ENCODE measurements at regions not wholly inside any gene's neighbourhood (a gene's known extent, or its start where the extent isn't known, plus 50 kb on each side); places are given as distances from the start of the nearest gene placed in this dataset.
A peak's percentile ranks its signal among the peaks of the same experiment; 100 is the strongest.

DNA sequence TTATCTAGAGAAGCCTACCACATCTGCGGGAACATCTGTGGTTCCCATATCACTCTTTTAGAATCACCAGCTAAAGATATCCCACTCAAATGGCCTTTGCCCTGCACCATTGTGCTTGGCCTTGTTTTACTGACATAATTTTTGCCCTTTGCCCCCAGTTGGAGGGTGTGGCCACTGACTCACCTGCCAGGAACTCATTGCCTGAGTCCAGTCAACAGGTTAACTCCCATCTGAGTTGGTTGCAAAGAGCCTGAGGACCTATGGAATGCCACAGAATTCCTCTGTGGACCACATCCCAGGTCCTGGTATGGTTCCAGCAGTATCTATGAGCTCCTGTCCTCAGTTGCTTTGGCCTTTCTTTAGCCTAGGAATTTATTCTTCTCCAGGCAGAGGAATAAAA is 55.7 kb upstream of the PTGR2 start:
- intact Hi-C loops (cut with DNase I): no loop called here

DNA sequence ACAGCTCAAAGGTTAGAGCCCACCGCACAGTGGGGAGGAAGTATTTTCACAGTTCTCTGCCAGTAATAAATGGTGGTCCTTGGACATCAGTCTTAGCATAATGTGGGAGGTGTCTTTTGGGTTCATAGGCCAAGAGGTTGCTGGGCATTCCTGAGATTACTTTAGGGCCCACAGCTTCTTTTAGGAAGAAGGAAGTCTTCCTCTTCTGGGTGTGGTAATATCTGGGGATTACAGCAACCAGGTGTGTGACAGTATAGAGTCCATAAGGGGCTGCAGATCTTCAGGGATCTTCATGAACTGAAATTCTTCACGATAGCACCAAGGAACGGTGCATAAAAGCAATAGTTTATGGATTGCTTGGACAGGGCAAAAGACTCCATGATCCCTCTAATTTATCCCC is 56.2 kb upstream of the PTGR2 start:
- 90 to 94% (median 92%) methylated on average over 3 of the region's 3 CpGs for WGBS, 4 donors

More for the DNA sequence above, 55.7 kb upstream of the PTGR2 start:
- ATAC-seq: no peak
- Histone ChIP-seq H3K27me3 (no peaks in the 10 kb centered on the region), H3K4me3 (no peak overlapping the region), H3K9me3 (no peaks in the 10 kb centered on the region), H3K4me1 (peaks cover 0 to 22% (median 9%) of the 10 kb centered on the region in 12 donors), H3K27ac (peak overlapping the region in 1 of 12 donors; percentile 76), H3K36me3 (peaks cover 0 to 9% (median 0%) of the 10 kb centered on the region in 9 donors)
- DNase-seq: no peak
- no peak for TF ChIP-seq POLR2A (IDR thresholded peaks at IDR 0.05)
- TF ChIP-seq, protein P1, sequence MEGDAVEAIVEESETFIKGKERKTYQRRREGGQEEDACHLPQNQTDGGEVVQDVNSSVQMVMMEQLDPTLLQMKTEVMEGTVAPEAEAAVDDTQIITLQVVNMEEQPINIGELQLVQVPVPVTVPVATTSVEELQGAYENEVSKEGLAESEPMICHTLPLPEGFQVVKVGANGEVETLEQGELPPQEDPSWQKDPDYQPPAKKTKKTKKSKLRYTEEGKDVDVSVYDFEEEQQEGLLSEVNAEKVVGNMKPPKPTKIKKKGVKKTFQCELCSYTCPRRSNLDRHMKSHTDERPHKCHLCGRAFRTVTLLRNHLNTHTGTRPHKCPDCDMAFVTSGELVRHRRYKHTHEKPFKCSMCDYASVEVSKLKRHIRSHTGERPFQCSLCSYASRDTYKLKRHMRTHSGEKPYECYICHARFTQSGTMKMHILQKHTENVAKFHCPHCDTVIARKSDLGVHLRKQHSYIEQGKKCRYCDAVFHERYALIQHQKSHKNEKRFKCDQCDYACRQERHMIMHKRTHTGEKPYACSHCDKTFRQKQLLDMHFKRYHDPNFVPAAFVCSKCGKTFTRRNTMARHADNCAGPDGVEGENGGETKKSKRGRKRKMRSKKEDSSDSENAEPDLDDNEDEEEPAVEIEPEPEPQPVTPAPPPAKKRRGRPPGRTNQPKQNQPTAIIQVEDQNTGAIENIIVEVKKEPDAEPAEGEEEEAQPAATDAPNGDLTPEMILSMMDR (IDR thresholded peaks at IDR 0.05): no peak
- 85 to 98% (median 94%) methylated on average over 1 of the region's 1 CpG for WGBS, 4 donors

DNA sequence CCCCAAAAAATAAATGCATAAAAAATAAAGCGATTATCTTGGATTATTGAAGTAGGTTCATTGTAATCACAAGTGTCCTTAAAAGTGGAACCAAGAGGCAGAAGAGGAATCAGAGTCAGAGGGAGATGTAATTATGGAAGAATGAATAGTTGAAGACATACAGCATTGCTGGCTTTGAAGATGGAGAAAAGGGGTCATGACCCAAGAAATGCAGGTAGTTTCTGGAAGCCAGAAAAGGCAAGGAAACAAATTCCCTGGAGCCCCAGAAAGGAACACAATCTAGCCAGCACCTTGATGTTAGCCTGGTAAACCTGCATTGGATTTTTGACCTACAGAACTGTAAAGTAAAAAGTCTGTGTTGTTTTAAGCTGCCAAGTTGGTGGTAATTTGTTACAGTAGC is 57.5 kb upstream of the PTGR2 start:
- Histone ChIP-seq H3K9me3 (no peaks in the 10 kb centered on the region), H3K27me3 (no peaks in the 10 kb centered on the region), H3K4me1 (peaks cover 4 to 40% (median 24%) of the 10 kb centered on the region in 12 donors), H3K27ac (peak overlapping the region in 9 of 12 donors; percentile 2 to 76 (median 57)), H3K4me3 (no peak overlapping the region), H3K36me3 (peaks cover 0 to 9% (median 0%) of the 10 kb centered on the region in 9 donors)
- 82 to 92% (median 88%) methylated on average over 1 of the region's 1 CpG for WGBS, 4 donors
- no peak for ATAC-seq
- intact Hi-C loops (cut with DNase I): loop anchor here in 1 of 10 donors (5.0 kb wide), 1 partner anchor 33 kb away; no protein-coding TSS in a partner anchor
- no peak for DNase-seq
- no peak for TF ChIP-seq POLR2A (IDR thresholded peaks at IDR 0.05)

More for the DNA sequence above, 56.2 kb upstream of the PTGR2 start:
- intact Hi-C loops (cut with DNase I): no loop called here
- H3K27me3 ChIP-seq: no peaks in the 10 kb centered on the region
- H3K9me3 ChIP-seq: no peaks in the 10 kb centered on the region
- TF ChIP-seq, protein P1 (IDR thresholded peaks at IDR 0.05): no peak
- TF ChIP-seq POLR2A (IDR thresholded peaks at IDR 0.05): no peak
- H3K36me3 ChIP-seq: peaks cover 0 to 9% (median 0%) of the 10 kb centered on the region in 9 donors
- DNase-seq: no peak
- H3K4me3 ChIP-seq: no peak overlapping the region
- ATAC-seq: no peak
- H3K27ac ChIP-seq: peak overlapping the region in 5 of 12 donors; percentile 5 to 76 (median 61)
- peaks cover 0 to 27% (median 14%) of the 10 kb centered on the region in 12 donors for H3K4me1 ChIP-seq

DNA sequence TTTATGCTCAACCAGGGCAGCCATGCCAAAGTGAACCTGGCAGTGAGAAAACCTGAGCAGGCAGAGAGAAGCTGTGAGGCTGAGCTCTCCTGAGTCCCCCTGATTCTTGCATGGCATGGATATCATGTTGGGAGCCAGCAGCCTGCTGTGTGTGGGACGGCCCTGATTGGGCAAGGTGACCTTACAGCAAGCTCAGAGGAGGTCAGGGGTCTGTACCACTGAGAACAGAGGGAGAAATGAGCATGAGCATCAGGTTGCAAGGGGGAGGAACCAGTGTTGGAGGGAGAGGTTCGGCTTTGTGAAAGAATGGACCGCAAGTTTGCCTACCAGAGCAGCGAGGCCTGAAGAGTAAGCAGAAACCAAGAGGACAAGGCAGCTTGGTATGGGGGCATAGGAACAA is 59.1 kb upstream of the PTGR2 start:
- TF ChIP-seq POLR2A (IDR thresholded peaks at IDR 0.05): no peak
- TF ChIP-seq, protein P1 (IDR thresholded peaks at IDR 0.05): no peak
- Histone ChIP-seq H3K4me1 (peaks cover 5 to 56% (median 38%) of the 10 kb centered on the region in 12 donors), H3K4me3 (no peak overlapping the region), H3K27me3 (no peaks in the 10 kb centered on the region), H3K36me3 (peaks cover 0 to 9% (median 0%) of the 10 kb centered on the region in 9 donors), H3K9me3 (no peaks in the 10 kb centered on the region), H3K27ac (peak overlapping the region in 1 of 12 donors; percentile 98)
- intact Hi-C loops (cut with DNase I): loop anchor here in 1 of 10 donors (5.0 kb wide), 1 partner anchor 35 kb away; no protein-coding TSS in a partner anchor
- 89 to 95% (median 92%) methylated on average over 4 of the region's 4 CpGs for WGBS, 4 donors
- no peak for DNase-seq
- no peak for ATAC-seq

Data from heart left ventricle (tissue), 16 donors.